ENCODE measurements at regions not wholly inside any gene's neighbourhood (a gene's known extent, or its start where the extent isn't known, plus 50 kb on each side); places are given as distances from the start of the nearest gene placed in this dataset.

GRCh38 chr10:110422548-110422947 lies 75.2 kb upstream of the DUSP5 start:
- 60% methylated on average over 1 of the region's 2 CpGs; no CpG with 5 or more reads in 1 of the 2 donors for WGBS, 2 donors (ENCODE audit: low coverage in 1 of 2)
- no peaks in the 10 kb centered on the region for H3K4me1 ChIP-seq
- H3K36me3 ChIP-seq, result no peaks in the 10 kb centered on the region
- H3K27me3 ChIP-seq, result no peaks in the 10 kb centered on the region
- no peak for ATAC-seq
- H3K27ac ChIP-seq, result no peak overlapping the region
- TF ChIP-seq POLR2AphosphoS5 (IDR thresholded peaks at IDR 0.05) (no peak), CTCF (IDR thresholded peaks at IDR 0.05) (no peak), POLR2A (IDR thresholded peaks at IDR 0.05) (no peak), EP300 (IDR thresholded peaks at IDR 0.05) (no peak)
- no peaks in the 10 kb centered on the region for H3K9me3 ChIP-seq
- H3K4me3 ChIP-seq, result no peak overlapping the region

GRCh38 chr10:110423650-110424049 lies 74.1 kb upstream of the DUSP5 start:
- Histone ChIP-seq H3K4me1 (no peaks in the 10 kb centered on the region), H3K36me3 (no peaks in the 10 kb centered on the region), H3K9me3 (no peaks in the 10 kb centered on the region), H3K27ac (no peak overlapping the region), H3K4me3 (no peak overlapping the region), H3K27me3 (no peaks in the 10 kb centered on the region)
- TF ChIP-seq POLR2A (IDR thresholded peaks at IDR 0.05) (no peak), CTCF (IDR thresholded peaks at IDR 0.05) (no peak), POLR2AphosphoS5 (IDR thresholded peaks at IDR 0.05) (no peak), EP300 (IDR thresholded peaks at IDR 0.05) (no peak)
- 77 to 79% methylated on average over 2 to 5 of the region's 6 CpGs for WGBS, 2 donors (ENCODE audit: low coverage in 1 of 2)
- no peak for ATAC-seq

GRCh38 chr10:110425684-110426293 lies 71.9 kb upstream of the DUSP5 start:
- TF ChIP-seq POLR2AphosphoS5 (IDR thresholded peaks at IDR 0.05), result no peak
- no peak for TF ChIP-seq POLR2A (IDR thresholded peaks at IDR 0.05)
- no peak for TF ChIP-seq CTCF (IDR thresholded peaks at IDR 0.05)
- TF ChIP-seq EP300 (IDR thresholded peaks at IDR 0.05), result no peak
- H3K4me3 ChIP-seq, result no peak overlapping the region
- no peak overlapping the region for H3K27ac ChIP-seq
- no peaks in the 10 kb centered on the region for H3K4me1 ChIP-seq
- WGBS, 2 donors (ENCODE audit: low coverage in 1 of 2), result 85 to 93% methylated on average over 3 to 10 of the region's 11 CpGs
- ATAC-seq, result peak; percentile 43
- H3K27me3 ChIP-seq, result no peaks in the 10 kb centered on the region
- H3K9me3 ChIP-seq, result no peaks in the 10 kb centered on the region
- no peaks in the 10 kb centered on the region for H3K36me3 ChIP-seq

GRCh38 chr10:110426294-110427181 lies 71.2 kb upstream of the DUSP5 start:
- 53 to 63% methylated on average over 5 to 14 of the region's 14 CpGs for WGBS, 2 donors (ENCODE audit: low coverage in 1 of 2)
- Histone ChIP-seq H3K9me3 (no peaks in the 10 kb centered on the region), H3K27me3 (no peaks in the 10 kb centered on the region), H3K27ac (peak overlapping the region in 1 of 4 donors; percentile 26), H3K4me1 (no peaks in the 10 kb centered on the region), H3K4me3 (no peak overlapping the region), H3K36me3 (no peaks in the 10 kb centered on the region)
- TF ChIP-seq POLR2A (IDR thresholded peaks at IDR 0.05) (no peak), CTCF (IDR thresholded peaks at IDR 0.05) (no peak), EP300 (IDR thresholded peaks at IDR 0.05) (no peak), POLR2AphosphoS5 (IDR thresholded peaks at IDR 0.05) (no peak)
- ATAC-seq, result peak; percentile 59

All from gastroesophageal sphincter (tissue), 4 donors.